ENCODE measurements at regions not wholly inside any gene's neighbourhood (a gene's known extent, or its start where the extent isn't known, plus 50 kb on each side); places are given as distances from the start of the nearest gene placed in this dataset.
A peak's percentile ranks its signal among the peaks of the same experiment; 100 is the strongest.

DNA sequence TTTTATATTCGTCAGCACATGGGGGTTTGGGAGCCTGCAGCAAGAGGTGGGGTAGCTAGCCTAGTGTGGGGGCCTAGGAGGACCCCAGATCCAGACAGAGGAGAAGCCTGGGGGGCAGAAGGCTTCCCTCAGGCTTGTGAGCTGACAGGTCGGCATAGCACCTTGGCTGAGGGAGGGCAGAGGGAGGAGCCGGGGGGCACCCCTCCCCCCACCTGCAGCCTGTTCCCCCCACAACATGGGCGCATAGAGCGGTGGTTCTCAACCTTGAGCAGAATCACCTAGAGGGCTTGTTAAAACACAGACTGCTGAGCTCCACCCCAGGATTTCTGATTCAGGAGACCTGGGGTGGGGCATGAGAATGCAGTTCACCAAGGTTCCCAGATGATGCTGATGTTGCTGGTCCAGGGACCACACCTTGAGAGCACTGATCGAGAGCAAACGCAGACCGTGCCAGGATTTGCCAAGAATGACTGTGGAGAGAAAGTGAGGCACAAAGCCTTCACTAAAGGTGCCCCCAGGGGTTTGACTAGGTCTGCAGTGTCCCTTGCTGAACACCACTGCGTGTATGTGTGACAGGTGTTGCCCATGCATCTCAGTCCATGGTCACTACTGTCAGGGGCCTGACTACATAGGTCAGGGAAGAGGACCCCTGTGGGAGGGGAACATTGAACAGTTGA, 163.3 kb downstream of the MACROH2A1 start:
- DNase-seq: no peak

- no peak for DNase-seq
Measured at GRCh38 chr5:135234666-135235401, 164.2 kb downstream of the MACROH2A1 start.

- no peak for DNase-seq
Measured at GRCh38 chr5:135234242-135234641, 164.8 kb downstream of the MACROH2A1 start.

GRCh38 chr5:135233477-135233876, 165.6 kb downstream of the MACROH2A1 start:
- DNase-seq: no peak

GRCh38 chr5:135232958-135233357, 166.1 kb downstream of the MACROH2A1 start:
- DNase-seq: peak in 22 of 56 donors; percentile 10 to 65 (median 31)

GRCh38 chr5:135231289-135231688, 167.7 kb downstream of the MACROH2A1 start:
- no peak for DNase-seq

DNA sequence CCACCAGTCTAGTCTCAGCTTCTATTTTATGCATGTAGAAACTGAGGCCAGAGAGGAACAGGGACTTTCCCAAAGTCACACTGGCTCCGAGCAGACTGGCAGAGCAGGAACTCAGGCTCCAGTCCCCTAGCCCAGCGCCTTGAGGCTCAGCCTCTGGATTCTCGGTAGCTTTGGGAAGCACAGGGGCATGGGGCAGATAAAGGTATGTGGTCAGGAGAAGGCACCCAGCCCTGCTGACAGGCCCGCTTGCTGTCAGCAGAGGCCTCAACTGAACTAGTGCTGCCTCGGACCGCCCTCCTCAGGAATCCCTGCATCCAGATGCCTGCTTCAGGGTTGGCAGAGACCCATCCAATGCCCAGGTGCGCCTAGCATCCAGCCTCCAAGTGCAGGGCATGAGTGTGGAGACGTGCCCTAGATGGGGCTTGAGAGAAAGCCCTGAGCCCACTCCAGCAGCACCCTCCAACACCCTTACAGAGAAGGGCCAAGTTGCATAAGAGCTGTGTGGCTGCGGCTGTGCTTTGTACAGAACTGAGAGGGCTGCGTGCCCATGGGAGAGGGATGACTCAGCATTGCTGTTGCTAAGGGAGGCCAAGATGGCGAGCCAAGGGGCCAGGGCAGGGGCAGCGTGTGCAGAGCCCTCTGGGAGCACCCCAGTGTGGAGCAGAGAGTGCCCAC, 168.6 kb downstream of the MACROH2A1 start:
- peak in 27 of 56 donors; percentile 7 to 57 (median 30) for DNase-seq

DNA sequence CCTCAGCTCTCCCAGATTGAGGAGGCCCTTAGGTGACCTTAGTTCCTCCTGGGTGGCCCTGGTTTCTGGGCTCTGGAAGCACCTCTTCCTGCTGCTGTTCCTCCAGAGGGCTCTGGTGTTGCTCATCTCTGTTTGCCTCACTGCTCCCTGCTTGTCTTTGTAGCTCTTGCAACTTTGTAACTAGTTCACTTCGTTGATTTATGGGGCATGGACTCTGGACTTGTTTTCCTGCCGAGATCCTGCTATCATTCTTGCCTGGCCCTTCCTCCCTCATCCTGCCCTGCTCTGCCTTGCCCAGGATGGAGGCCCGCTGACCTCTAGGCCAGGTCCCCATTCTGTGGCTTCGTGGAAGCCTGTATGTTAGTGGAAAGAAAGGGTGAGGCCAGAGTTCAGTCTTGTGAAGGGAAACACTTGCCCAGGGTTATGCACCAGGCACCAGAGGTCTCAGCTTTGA, 169.3 kb downstream of the MACROH2A1 start:
- no peak for DNase-seq

GRCh38 chr5:135229122-135229521, 169.9 kb downstream of the MACROH2A1 start:
- DNase-seq: no peak

- DNase-seq: no peak
Measured at GRCh38 chr5:135228222-135228621, 170.8 kb downstream of the MACROH2A1 start.

DNA sequence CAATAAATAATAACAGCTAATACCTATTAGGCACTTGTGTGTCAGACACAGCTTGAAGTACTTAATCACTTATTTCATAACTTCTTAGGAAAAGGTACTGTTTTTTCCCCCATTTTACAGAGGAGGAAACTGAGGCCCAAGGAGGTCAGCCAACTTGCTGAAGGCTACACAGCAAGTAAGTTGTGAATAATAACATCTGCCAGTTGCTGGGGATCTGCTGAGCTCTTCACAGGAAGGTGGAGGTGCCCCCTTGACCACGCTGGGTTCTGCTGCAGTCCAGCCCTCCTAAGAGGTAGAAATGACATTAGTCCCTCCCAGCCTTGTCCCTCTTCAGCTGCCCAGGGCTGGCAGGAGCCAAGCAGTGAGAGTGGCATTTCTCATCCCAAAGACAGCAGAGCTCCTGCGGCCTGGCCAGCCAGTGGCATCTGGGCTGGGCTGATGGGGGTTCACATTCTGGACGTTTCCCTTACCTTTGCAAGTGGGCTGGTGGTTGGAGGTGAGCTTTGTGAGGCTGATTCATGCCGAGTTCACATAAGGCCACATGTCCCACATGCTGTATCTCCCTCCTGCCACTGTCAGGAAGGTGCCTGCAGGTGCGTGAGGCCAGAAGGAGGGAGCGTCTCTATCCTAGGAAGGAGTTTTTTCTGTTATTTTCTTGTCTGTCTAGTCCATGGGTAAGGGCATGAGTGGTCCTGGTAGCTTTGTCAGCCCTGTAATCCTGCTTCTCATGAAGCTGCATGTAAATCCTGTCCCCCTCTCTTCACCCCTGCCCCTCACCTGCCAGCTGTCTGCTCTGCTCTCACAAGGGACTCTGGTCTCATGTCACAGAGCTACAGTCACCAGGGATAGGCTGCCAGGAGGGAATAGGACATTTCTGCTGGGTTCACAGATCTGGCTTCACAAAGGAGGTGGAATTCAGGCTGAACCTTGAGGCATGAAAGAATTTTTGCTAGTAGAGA, 171.7 kb downstream of the MACROH2A1 start:
- no peak for DNase-seq

- no peak for DNase-seq
Measured at GRCh38 chr5:135225856-135226560, 173.0 kb downstream of the MACROH2A1 start.

- DNase-seq: no peak
Measured at GRCh38 chr5:135223891-135224625, 175.0 kb downstream of the MACROH2A1 start.

GRCh38 chr5:135223404-135223803, 175.6 kb downstream of the MACROH2A1 start:
- no peak for DNase-seq

- DNase-seq: no peak
Measured at GRCh38 chr5:135222771-135223170, 176.3 kb downstream of the MACROH2A1 start.

DNA sequence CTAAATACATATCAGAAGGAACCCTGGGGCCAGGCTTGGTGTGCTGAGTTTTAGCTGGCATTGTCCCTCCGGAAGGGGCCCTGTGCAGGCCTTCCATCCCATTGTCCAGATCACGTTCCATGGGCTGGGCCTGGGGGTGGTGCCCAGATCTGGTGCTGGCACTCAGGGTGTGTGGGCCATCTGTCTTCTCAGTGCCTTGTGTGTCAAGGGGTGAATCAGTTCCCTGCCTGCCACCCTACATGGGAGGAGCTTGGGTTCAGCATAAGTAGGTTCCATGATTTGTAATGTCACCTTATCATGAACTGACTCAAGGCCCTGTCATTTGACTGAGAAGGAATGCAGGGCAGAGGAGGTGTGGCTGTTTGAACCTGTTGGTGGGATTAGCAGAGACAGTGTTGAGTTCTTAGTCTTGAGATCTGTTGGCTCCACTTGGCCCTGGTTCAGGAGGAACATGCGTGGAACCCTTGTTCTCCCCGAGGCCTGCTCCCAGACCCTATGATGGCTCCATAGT, 176.8 kb downstream of the MACROH2A1 start:
- DNase-seq: no peak

DNA sequence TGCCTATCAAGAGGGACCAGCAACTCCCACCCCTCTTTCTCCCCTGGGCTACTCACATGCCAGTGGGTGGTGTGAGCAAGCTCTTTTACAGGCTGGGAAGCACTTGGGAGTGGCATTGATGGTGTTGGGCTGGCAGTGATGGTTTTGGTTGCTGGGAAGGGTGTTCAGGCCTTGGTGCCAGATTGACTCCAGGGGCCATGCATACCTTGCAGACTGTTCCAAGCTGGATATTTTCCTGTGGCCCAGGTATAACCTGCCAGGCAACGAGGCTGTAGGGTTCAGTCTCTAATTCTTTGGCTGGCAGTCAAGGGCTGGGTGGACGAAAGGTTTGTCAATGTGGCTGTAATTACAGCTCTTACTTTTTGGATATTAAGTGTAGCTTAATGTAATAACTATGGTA, 177.3 kb downstream of the MACROH2A1 start:
- DNase-seq: no peak

- no peak for DNase-seq
Measured at GRCh38 chr5:135221187-135221473, 177.9 kb downstream of the MACROH2A1 start.

DNA sequence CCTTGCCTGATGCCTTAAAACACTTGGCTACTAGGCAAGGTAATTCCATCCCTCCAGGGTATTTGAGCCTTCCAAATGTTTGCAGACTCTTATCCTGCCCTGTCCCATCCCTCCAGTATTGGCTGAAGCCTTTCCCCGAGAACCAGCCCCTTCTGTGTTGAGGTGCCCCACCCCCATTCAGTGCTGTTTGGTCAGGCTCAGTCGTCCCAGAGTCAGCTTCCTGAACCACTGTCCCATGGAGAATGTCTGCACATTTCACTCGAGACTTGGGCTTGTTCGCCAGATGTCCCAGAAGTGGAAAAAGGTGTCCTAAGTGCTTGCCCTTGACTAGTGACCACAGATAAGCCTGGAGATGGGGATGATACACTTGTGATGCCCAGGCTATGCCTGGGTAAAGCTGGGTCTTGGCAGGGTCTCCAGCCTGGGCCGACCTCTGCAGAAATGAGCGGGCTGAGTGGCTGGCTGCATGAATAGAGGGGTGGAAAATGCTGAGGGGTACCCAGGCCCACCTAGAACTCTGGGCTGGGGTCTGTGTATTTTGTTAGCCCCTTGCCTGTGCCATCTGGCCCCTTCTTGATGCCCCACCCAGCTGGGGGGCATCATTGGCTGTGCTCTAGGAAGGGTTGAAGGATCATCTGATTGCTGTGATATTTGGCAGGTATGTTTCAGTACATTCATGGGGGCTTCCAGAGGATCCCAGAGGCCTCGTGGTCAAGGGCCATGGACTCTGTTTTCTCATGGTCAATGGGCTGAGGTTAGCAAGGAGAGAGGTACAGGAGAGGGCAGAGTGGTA, 178.4 kb downstream of the MACROH2A1 start:
- DNase-seq: no peak
